ENCODE measurements at regions not wholly inside any gene's neighbourhood (a gene's known extent, or its start where the extent isn't known, plus 50 kb on each side); places are given as distances from the start of the nearest gene placed in this dataset.

DNA sequence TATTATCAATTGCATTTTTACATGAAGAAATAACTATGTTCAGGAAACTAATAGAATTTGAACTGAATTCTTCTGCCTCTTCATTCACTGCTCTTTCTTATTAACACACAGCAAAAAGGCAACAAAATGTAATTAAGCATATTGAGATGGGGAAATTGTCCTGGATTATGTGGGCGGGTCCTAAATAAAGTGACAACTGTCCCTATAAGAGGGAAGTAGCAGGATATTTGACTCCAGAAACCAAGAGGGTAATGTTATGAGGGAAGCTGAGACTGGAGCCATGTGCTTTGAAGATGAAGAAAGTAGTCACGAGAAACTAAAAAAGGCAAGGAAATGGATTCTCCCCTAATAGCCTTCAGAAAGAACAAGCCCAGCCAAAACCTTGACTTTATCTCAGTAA lies 311.2 kb upstream of the PIK3R1 start:
- Mint-ChIP-seq H3K27me3 (ENCODE audit: low read depth, unreplicated experiment) (peaks cover 14% of the 10 kb centered on the region), H3K9me3 (ENCODE audit: unreplicated experiment) (no peaks in the 10 kb centered on the region), H3K4me3 (ENCODE audit: unreplicated experiment) (no peak overlapping the region), H3K36me3 (ENCODE audit: low read depth, unreplicated experiment) (no peaks in the 10 kb centered on the region), H3K4me1 (ENCODE audit: low read depth, unreplicated experiment) (no peaks in the 10 kb centered on the region), H3K27ac (ENCODE audit: unreplicated experiment) (no peak overlapping the region)
- H3K36me3 ChIP-seq (ENCODE audit: insufficient read depth, low read length): no peaks in the 10 kb centered on the region
- no peaks in the 10 kb centered on the region for H3K4me1 ChIP-seq (ENCODE audit: insufficient read depth, low read length)
- H3K79me2 ChIP-seq (ENCODE audit: insufficient read depth, low read length): no peaks in the 10 kb centered on the region
- DNase-seq (ENCODE audit: low read depth): no peak
- H3K27ac ChIP-seq (ENCODE audit: low read depth, low read length): no peak overlapping the region
- no peaks in the 10 kb centered on the region for H4K20me1 ChIP-seq (ENCODE audit: insufficient read depth, low read length)
- H3K9ac ChIP-seq (ENCODE audit: low read length): no peak overlapping the region
- TF ChIP-seq, protein P1, sequence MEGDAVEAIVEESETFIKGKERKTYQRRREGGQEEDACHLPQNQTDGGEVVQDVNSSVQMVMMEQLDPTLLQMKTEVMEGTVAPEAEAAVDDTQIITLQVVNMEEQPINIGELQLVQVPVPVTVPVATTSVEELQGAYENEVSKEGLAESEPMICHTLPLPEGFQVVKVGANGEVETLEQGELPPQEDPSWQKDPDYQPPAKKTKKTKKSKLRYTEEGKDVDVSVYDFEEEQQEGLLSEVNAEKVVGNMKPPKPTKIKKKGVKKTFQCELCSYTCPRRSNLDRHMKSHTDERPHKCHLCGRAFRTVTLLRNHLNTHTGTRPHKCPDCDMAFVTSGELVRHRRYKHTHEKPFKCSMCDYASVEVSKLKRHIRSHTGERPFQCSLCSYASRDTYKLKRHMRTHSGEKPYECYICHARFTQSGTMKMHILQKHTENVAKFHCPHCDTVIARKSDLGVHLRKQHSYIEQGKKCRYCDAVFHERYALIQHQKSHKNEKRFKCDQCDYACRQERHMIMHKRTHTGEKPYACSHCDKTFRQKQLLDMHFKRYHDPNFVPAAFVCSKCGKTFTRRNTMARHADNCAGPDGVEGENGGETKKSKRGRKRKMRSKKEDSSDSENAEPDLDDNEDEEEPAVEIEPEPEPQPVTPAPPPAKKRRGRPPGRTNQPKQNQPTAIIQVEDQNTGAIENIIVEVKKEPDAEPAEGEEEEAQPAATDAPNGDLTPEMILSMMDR (IDR thresholded peaks at IDR 0.05; ENCODE audit: insufficient read depth, low read depth, low read length): no peak
- TF ChIP-seq EZH2 (IDR thresholded peaks at IDR 0.05; ENCODE audit: insufficient read depth, low read length): no peak
- no peak overlapping the region for H2AFZ ChIP-seq (ENCODE audit: low read depth, low read length)
- peaks cover 3% of the 10 kb centered on the region for H3K27me3 ChIP-seq (ENCODE audit: insufficient read depth, low read length)
- H3K4me2 ChIP-seq (ENCODE audit: low read length): no peak overlapping the region
- H3K9me3 ChIP-seq (ENCODE audit: insufficient read depth, low read depth, low read length): no peaks in the 10 kb centered on the region
- no peak overlapping the region for H3K4me3 ChIP-seq (ENCODE audit: insufficient read depth, low read depth, low read length)
- FAIRE-seq: no peak

- Histone ChIP-seq H3K4me2 (ENCODE audit: low read length) (no peak overlapping the region), H3K79me2 (ENCODE audit: insufficient read depth, low read length) (no peaks in the 10 kb centered on the region), H3K4me1 (ENCODE audit: insufficient read depth, low read length) (no peaks in the 10 kb centered on the region), H3K9ac (ENCODE audit: low read length) (no peak overlapping the region), H3K9me3 (ENCODE audit: insufficient read depth, low read depth, low read length) (no peaks in the 10 kb centered on the region), H3K36me3 (ENCODE audit: insufficient read depth, low read length) (no peaks in the 10 kb centered on the region), H3K27ac (ENCODE audit: low read depth, low read length) (no peak overlapping the region), H4K20me1 (ENCODE audit: insufficient read depth, low read length) (no peaks in the 10 kb centered on the region), H3K4me3 (ENCODE audit: insufficient read depth, low read depth, low read length) (no peak overlapping the region), H2AFZ (ENCODE audit: low read depth, low read length) (no peak overlapping the region), H3K27me3 (ENCODE audit: insufficient read depth, low read length) (peaks cover 3% of the 10 kb centered on the region)
- FAIRE-seq (no peak), DNase-seq (ENCODE audit: low read depth) (no peak)
- Mint-ChIP-seq H3K4me1 (ENCODE audit: low read depth, unreplicated experiment) (no peaks in the 10 kb centered on the region), H3K9me3 (ENCODE audit: unreplicated experiment) (no peaks in the 10 kb centered on the region), H3K4me3 (ENCODE audit: unreplicated experiment) (no peak overlapping the region), H3K36me3 (ENCODE audit: low read depth, unreplicated experiment) (no peaks in the 10 kb centered on the region), H3K27ac (ENCODE audit: unreplicated experiment) (no peak overlapping the region), H3K27me3 (ENCODE audit: low read depth, unreplicated experiment) (peaks cover 14% of the 10 kb centered on the region)
- TF ChIP-seq, protein P1 (IDR thresholded peaks at IDR 0.05; ENCODE audit: insufficient read depth, low read depth, low read length): no peak
- TF ChIP-seq EZH2 (IDR thresholded peaks at IDR 0.05; ENCODE audit: insufficient read depth, low read length): no peak
Measured at GRCh38 chr5:67903656-67904055, 311.9 kb upstream of the PIK3R1 start.

GRCh38 chr5:67903121-67903520 lies 312.4 kb upstream of the PIK3R1 start:
- Histone ChIP-seq H3K9ac (ENCODE audit: low read length) (no peak overlapping the region), H2AFZ (ENCODE audit: low read depth, low read length) (no peak overlapping the region), H3K79me2 (ENCODE audit: insufficient read depth, low read length) (no peaks in the 10 kb centered on the region), H3K36me3 (ENCODE audit: insufficient read depth, low read length) (no peaks in the 10 kb centered on the region), H3K4me1 (ENCODE audit: insufficient read depth, low read length) (no peaks in the 10 kb centered on the region), H3K4me3 (ENCODE audit: insufficient read depth, low read depth, low read length) (no peak overlapping the region), H3K4me2 (ENCODE audit: low read length) (no peak overlapping the region), H3K27me3 (ENCODE audit: insufficient read depth, low read length) (peaks cover 3% of the 10 kb centered on the region), H4K20me1 (ENCODE audit: insufficient read depth, low read length) (no peaks in the 10 kb centered on the region), H3K27ac (ENCODE audit: low read depth, low read length) (no peak overlapping the region), H3K9me3 (ENCODE audit: insufficient read depth, low read depth, low read length) (no peaks in the 10 kb centered on the region)
- TF ChIP-seq EZH2 (IDR thresholded peaks at IDR 0.05; ENCODE audit: insufficient read depth, low read length): no peak
- TF ChIP-seq, protein P1 (IDR thresholded peaks at IDR 0.05; ENCODE audit: insufficient read depth, low read depth, low read length): no peak
- Mint-ChIP-seq H3K4me1 (ENCODE audit: low read depth, unreplicated experiment) (no peaks in the 10 kb centered on the region), H3K27me3 (ENCODE audit: low read depth, unreplicated experiment) (peaks cover 14% of the 10 kb centered on the region), H3K27ac (ENCODE audit: unreplicated experiment) (no peak overlapping the region), H3K4me3 (ENCODE audit: unreplicated experiment) (no peak overlapping the region), H3K36me3 (ENCODE audit: low read depth, unreplicated experiment) (no peaks in the 10 kb centered on the region), H3K9me3 (ENCODE audit: unreplicated experiment) (no peaks in the 10 kb centered on the region)
- DNase-seq (ENCODE audit: low read depth) (no peak), FAIRE-seq (no peak)

All from astrocyte (in vitro differentiated cells and primary cell).